SK-N-MC (cell line): ENCODE measurements at regions not wholly inside any gene's neighbourhood (a gene's known extent, or its start where the extent isn't known, plus 50 kb on each side); places are given as distances from the start of the nearest gene placed in this dataset.

Source experiments
- EZH2 ChIP-seq: fragments of 200-600 bp; sonication (generic); IDR thresholded peaks from one replicate; pipeline ENCODE4 v1.6.1; 2017; ENCODE audit warnings: antibody characterized with exemption
- FOXP2 ChIP-seq: optimal IDR thresholded peaks from 2 replicates; pipeline ENCODE3; 2011; ENCODE audit warnings: mild to moderate bottlenecking, moderate library complexity; ENCODE audit not compliant: insufficient read depth; ENCODE audit errors: extremely low read length, control extremely low read depth
- POLR2AphosphoS5 ChIP-seq: IDR thresholded peaks from 2 replicates; pipeline ENCODE4 v1.6.1; 2012; ENCODE audit warnings: mild to moderate bottlenecking, low read depth, low read length, borderline replicate concordance

DNA sequence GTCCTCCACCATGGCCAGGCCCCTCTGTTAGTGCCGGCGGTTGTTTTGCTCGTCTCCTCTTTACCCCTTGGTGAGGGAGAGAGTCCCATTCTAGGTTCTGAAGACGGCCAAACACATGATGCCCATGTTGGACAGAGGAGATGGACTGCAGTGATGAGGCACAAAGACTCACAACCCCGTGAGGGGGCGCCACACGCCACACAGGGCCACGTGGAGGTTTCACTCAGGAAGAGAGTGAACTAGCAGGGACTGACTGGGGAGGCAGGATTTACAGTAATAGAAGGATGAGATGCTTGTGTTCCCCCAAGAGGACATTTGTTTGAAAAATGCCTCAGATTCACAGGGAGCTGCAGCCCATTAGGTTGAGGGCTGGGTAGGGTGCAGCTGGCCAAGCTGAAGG, 655.3 kb upstream of the FRG1 start:
- TF ChIP-seq POLR2AphosphoS5 (no peak), EZH2 (no peak), FOXP2 (no peak)
